Type B pancreatic cell (in vitro differentiated cells): ENCODE measurements at regions not wholly inside any gene's neighbourhood (a gene's known extent, or its start where the extent isn't known, plus 50 kb on each side); places are given as distances from the start of the nearest gene placed in this dataset.

Experiments used
- DNase-seq: peaks from one replicate; pipeline ENCODE4 v3.0.0; 2021; ENCODE audit warnings: mixed read lengths; ENCODE audit not compliant: unreplicated experiment; ENCODE audit errors: extremely low spot score
- H3K27ac Mint-ChIP-seq: 2 replicates; pipeline ENCODE4 v1.8.0; 2021; ENCODE audit warnings: mild to moderate bottlenecking, mixed read lengths
- H3K27me3 Mint-ChIP-seq: 2 replicates; pipeline ENCODE4 v1.8.0; 2021; ENCODE audit warnings: mixed read lengths
- H3K36me3 Mint-ChIP-seq: 2 replicates; pipeline ENCODE4 v1.8.0; 2021; ENCODE audit warnings: mixed read lengths
- H3K4me1 Mint-ChIP-seq: one replicate; pipeline ENCODE4 v1.8.0; 2021; ENCODE audit warnings: mixed read lengths; ENCODE audit not compliant: unreplicated experiment
- H3K4me3 Mint-ChIP-seq: 2 replicates; pipeline ENCODE4 v1.8.0; 2021; ENCODE audit warnings: mild to moderate bottlenecking, mixed read lengths
- H3K9me3 Mint-ChIP-seq: 2 replicates; pipeline ENCODE4 v1.8.0; 2021; ENCODE audit warnings: mixed read lengths
- TF ChIP-seq, protein P1 (sequence below): fragments of 200-600 bp; sonication (generic); conservative IDR thresholded peaks from 2 replicates; pipeline ENCODE4 v1.5.0; 2021; ENCODE audit warnings: antibody characterized with exemption, mild to moderate bottlenecking

DNA sequence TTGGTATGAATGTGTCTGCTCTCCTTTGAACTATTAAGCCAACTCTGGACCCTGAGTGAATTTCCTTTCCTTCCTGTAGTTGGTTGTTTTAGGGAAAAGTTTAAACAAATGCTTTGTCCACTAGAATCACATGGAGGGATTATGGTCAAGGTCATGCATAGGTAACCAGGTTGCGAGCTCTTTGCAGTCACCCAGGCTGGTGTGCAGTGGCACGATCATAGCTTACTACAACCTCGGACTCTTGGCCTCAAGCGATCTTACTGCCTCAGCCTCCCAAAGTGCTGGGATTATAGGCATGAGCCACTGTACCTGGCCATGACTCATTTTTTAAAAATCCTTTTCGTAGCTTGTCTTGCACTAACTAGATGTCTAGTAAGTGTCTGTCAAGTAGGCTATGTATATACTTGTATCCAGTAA is 88.0 kb upstream of the SOX4 start:
- Mint-ChIP-seq H3K9me3 (peaks cover 7% of the 10 kb centered on the region), H3K36me3 (no peaks in the 10 kb centered on the region), H3K27ac (no peak overlapping the region), H3K4me3 (no peak overlapping the region), H3K4me1 (peaks cover 25% of the 10 kb centered on the region), H3K27me3 (no peaks in the 10 kb centered on the region)
- TF ChIP-seq, protein P1, sequence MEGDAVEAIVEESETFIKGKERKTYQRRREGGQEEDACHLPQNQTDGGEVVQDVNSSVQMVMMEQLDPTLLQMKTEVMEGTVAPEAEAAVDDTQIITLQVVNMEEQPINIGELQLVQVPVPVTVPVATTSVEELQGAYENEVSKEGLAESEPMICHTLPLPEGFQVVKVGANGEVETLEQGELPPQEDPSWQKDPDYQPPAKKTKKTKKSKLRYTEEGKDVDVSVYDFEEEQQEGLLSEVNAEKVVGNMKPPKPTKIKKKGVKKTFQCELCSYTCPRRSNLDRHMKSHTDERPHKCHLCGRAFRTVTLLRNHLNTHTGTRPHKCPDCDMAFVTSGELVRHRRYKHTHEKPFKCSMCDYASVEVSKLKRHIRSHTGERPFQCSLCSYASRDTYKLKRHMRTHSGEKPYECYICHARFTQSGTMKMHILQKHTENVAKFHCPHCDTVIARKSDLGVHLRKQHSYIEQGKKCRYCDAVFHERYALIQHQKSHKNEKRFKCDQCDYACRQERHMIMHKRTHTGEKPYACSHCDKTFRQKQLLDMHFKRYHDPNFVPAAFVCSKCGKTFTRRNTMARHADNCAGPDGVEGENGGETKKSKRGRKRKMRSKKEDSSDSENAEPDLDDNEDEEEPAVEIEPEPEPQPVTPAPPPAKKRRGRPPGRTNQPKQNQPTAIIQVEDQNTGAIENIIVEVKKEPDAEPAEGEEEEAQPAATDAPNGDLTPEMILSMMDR: no peak
- no peak for DNase-seq

DNA sequence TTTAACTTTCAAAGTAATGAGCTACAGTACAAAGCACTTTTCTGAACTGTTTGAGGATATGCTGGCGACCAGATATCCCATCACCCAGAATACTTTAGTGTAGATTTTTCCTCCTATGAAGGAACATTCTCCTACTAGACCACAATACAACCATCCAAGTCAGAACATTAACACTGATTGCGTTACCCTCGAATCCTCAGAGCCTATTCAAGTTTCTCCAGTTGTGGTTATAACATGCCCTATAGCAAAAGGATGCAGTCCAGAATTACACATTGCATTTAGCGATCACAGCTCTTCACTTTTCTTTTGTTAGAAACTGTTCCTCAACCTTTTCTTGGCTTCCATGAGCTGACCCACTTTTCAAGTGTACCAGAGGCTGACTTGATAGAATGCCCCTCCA is 87.4 kb upstream of the SOX4 start:
- H3K4me3 Mint-ChIP-seq: no peak overlapping the region
- peaks cover 7% of the 10 kb centered on the region for H3K9me3 Mint-ChIP-seq
- H3K4me1 Mint-ChIP-seq: peaks cover 22% of the 10 kb centered on the region
- no peak for DNase-seq
- no peak overlapping the region for H3K27ac Mint-ChIP-seq
- TF ChIP-seq, protein P1: no peak
- H3K36me3 Mint-ChIP-seq: no peaks in the 10 kb centered on the region
- no peaks in the 10 kb centered on the region for H3K27me3 Mint-ChIP-seq

DNA sequence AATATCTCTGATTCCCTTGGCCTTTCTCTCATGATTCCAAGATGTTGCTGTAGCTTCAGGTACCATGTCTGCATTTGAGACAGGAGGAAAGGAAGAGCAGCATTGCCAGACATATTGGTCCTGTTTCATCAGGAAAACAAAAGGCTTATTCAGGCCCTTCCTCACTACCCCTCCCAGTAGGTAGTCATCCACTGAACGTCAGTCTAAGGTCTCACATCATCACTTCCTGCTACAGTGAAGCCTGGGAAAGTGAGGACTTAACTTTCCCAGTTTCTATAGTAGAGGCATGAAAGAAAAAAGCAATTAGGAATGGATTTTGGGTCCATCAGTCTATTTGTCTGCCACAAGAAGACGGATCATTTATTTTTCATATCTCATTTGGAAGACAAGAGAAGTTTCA is 85.7 kb upstream of the SOX4 start:
- peaks cover 12% of the 10 kb centered on the region for H3K4me1 Mint-ChIP-seq
- H3K36me3 Mint-ChIP-seq: no peaks in the 10 kb centered on the region

DNA sequence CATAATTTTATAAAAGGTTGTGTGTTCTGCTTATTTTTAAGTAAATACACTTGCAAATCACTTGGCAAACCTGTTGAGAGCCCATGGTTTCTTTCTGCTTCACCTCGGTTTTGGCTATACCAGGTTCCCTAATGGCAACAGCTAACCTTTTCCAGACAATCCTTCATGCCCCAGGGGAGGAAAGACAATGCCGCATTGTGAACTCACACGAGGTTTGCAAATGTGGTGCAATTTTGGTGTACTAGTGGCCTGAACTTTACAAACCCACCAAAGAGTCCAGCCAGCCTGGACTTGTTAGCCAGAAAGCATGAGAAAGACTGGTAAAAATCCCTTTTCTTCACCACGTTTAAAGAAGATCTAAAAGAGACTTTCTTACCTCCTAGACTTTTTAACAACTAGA is 84.8 kb upstream of the SOX4 start:
- Mint-ChIP-seq H3K4me3 (no peak overlapping the region), H3K9me3 (no peaks in the 10 kb centered on the region), H3K27ac (no peak overlapping the region), H3K4me1 (peaks cover 12% of the 10 kb centered on the region), H3K36me3 (no peaks in the 10 kb centered on the region), H3K27me3 (no peaks in the 10 kb centered on the region)
- DNase-seq: no peak
- TF ChIP-seq, protein P1: no peak

More for the DNA sequence above, 85.7 kb upstream of the SOX4 start:
- DNase-seq: no peak
- H3K27ac Mint-ChIP-seq: peak overlapping the region; percentile 7
- no peaks in the 10 kb centered on the region for H3K9me3 Mint-ChIP-seq
- no peak overlapping the region for H3K4me3 Mint-ChIP-seq
- TF ChIP-seq, protein P1: no peak
- no peaks in the 10 kb centered on the region for H3K27me3 Mint-ChIP-seq

DNA sequence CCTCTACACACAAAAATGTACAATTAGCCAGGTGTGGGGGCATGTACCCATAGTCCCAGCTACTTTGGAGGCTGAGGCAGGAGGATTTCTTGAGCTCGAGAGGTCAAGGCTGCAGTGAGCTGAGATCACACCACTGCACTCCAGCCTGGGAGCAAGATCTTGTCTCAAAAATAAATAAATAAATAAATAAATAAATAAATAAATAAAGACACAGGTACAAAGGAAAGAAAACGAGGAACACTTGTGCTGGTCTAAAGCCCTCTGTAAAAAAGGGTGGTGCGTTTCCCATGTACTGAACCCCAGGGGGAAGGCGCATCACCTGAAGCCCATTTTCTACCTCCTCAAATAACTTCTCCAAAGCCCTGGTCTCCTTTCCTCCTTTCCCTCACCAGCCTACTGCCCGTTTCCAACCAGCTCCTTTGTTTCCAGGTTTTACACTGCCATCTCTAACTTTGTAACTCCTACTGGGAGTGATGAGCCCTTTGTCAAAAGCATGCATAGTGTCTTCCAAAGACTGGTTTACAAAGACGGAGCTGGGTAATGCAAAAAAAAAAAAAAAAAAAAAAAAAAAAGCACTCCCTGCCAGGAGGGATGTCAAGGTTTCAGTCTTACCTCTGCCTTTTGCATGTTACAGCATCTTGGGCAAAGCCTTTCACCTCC is 81.5 kb upstream of the SOX4 start:
- H3K27ac Mint-ChIP-seq: no peak overlapping the region
- peaks cover 12% of the 10 kb centered on the region for H3K4me1 Mint-ChIP-seq
- TF ChIP-seq, protein P1: no peak
- no peak overlapping the region for H3K4me3 Mint-ChIP-seq
- H3K9me3 Mint-ChIP-seq: no peaks in the 10 kb centered on the region
- no peaks in the 10 kb centered on the region for H3K27me3 Mint-ChIP-seq
- H3K36me3 Mint-ChIP-seq: no peaks in the 10 kb centered on the region
- no peak for DNase-seq
